GM19467 (cell line): ENCODE measurements at regions not wholly inside any gene's neighbourhood (a gene's known extent, or its start where the extent isn't known, plus 50 kb on each side); places are given as distances from the start of the nearest gene placed in this dataset.
"Not testable (repeated sequence)": the region's sequence is repeated elsewhere in the genome, so short reads cannot be mapped to it uniquely, and the experiment has no call there.

ENCODE experiments used
- ATAC-seq: cut with Tn5 transposase; IDR thresholded peaks from one replicate; pipeline ENCODE4 v1.9.1; 2021; ENCODE audit warnings: mild to moderate bottlenecking, moderate library complexity; ENCODE audit not compliant: unreplicated experiment

- ATAC-seq: no peak
Measured at GRCh38 chr4:149211876-149212275, 603.8 kb downstream of the IQCM start.

- no peak for ATAC-seq
Measured at GRCh38 chr4:149203256-149204001, 612.2 kb downstream of the IQCM start.

- ATAC-seq: no peak
Measured at GRCh38 chr4:149202117-149202516, 613.5 kb downstream of the IQCM start.

GRCh38 chr4:149199594-149199993 lies 616.0 kb downstream of the IQCM start:
- no peak for ATAC-seq

- ATAC-seq: no peak
Measured at GRCh38 chr4:149194061-149194460, 621.6 kb downstream of the IQCM start.

GRCh38 chr4:149187726-149188125 lies 627.9 kb downstream of the IQCM start:
- no peak for ATAC-seq

- no peak for ATAC-seq
Measured at GRCh38 chr4:149183638-149184037, 632.0 kb downstream of the IQCM start.

- not testable (repeated sequence) for ATAC-seq
Measured at GRCh38 chr4:149181459-149181858, 634.2 kb downstream of the IQCM start.

GRCh38 chr4:149176039-149176438 lies 639.6 kb downstream of the IQCM start:
- ATAC-seq: no peak

- no peak for ATAC-seq
Measured at GRCh38 chr4:149175549-149175948, 640.1 kb downstream of the IQCM start.

- ATAC-seq: no peak
Measured at GRCh38 chr4:149173241-149174013, 642.2 kb downstream of the IQCM start.

GRCh38 chr4:149168645-149169044 lies 647.0 kb downstream of the IQCM start:
- no peak for ATAC-seq

GRCh38 chr4:149166876-149167275 lies 648.8 kb downstream of the IQCM start:
- no peak for ATAC-seq

GRCh38 chr4:149166365-149166764 lies 649.3 kb downstream of the IQCM start:
- ATAC-seq: no peak

GRCh38 chr4:149164282-149164681 lies 651.4 kb downstream of the IQCM start:
- no peak for ATAC-seq

- no peak for ATAC-seq
Measured at GRCh38 chr4:149161247-149161646, 654.4 kb downstream of the IQCM start.

GRCh38 chr4:149160370-149160769 lies 655.3 kb downstream of the IQCM start:
- no peak for ATAC-seq

GRCh38 chr4:149158817-149159216 lies 656.8 kb downstream of the IQCM start:
- no peak for ATAC-seq

GRCh38 chr4:149145803-149146202 lies 669.8 kb downstream of the IQCM start:
- ATAC-seq: no peak

GRCh38 chr4:149144060-149144459 lies 671.6 kb downstream of the IQCM start:
- ATAC-seq: no peak

GRCh38 chr4:149141391-149141790 lies 674.3 kb downstream of the IQCM start:
- ATAC-seq: no peak

- no peak for ATAC-seq
Measured at GRCh38 chr4:149140841-149141240, 674.8 kb downstream of the IQCM start.
